HepG2 (cell line): ENCODE measurements at regions not wholly inside any gene's neighbourhood (a gene's known extent, or its start where the extent isn't known, plus 50 kb on each side); places are given as distances from the start of the nearest gene placed in this dataset.

Source experiments
- ETS1 ChIP-seq: sonication (generic); formaldehyde crosslinking; IDR thresholded peaks from 2 replicates; pipeline ENCODE4 v1.4.0; 2020; ENCODE audit warnings: missing genetic modification reagents
- GFI1 ChIP-seq: sonication (generic); formaldehyde crosslinking; IDR thresholded peaks from 2 replicates; pipeline ENCODE4 v1.5.0; 2020; ENCODE audit warnings: missing genetic modification reagents, mild to moderate bottlenecking, borderline replicate concordance
- MBNL3 ChIP-seq: fragments of 250-450 bp; sonication (Bioruptor Pico); conservative IDR thresholded peaks from 2 replicates; pipeline ENCODE4 v1.8.0; 2022; ENCODE audit warnings: mild to moderate bottlenecking, inconsistent platforms
- REL ChIP-seq: sonication (generic); formaldehyde crosslinking; conservative IDR thresholded peaks from 2 replicates; pipeline ENCODE4 v1.8.0; 2022; ENCODE audit warnings: mild to moderate bottlenecking, missing genetic modification reagents, moderate library complexity
- ZBTB2 ChIP-seq: sonication (generic); formaldehyde crosslinking; IDR thresholded peaks from 2 replicates; pipeline ENCODE4 v1.8.0; 2022; ENCODE audit warnings: low read depth, missing genetic modification reagents
- ZNF629 ChIP-seq: sonication (generic); formaldehyde crosslinking; conservative IDR thresholded peaks from 2 replicates; pipeline ENCODE4 v1.5.0; 2020; ENCODE audit warnings: missing genetic modification reagents
- TF ChIP-seq, protein P1 (sequence below): sonication (generic); formaldehyde crosslinking; IDR thresholded peaks from 2 replicates; pipeline ENCODE4 v1.5.0; 2020; ENCODE audit warnings: mild to moderate bottlenecking, missing genetic modification reagents, borderline replicate concordance

DNA sequence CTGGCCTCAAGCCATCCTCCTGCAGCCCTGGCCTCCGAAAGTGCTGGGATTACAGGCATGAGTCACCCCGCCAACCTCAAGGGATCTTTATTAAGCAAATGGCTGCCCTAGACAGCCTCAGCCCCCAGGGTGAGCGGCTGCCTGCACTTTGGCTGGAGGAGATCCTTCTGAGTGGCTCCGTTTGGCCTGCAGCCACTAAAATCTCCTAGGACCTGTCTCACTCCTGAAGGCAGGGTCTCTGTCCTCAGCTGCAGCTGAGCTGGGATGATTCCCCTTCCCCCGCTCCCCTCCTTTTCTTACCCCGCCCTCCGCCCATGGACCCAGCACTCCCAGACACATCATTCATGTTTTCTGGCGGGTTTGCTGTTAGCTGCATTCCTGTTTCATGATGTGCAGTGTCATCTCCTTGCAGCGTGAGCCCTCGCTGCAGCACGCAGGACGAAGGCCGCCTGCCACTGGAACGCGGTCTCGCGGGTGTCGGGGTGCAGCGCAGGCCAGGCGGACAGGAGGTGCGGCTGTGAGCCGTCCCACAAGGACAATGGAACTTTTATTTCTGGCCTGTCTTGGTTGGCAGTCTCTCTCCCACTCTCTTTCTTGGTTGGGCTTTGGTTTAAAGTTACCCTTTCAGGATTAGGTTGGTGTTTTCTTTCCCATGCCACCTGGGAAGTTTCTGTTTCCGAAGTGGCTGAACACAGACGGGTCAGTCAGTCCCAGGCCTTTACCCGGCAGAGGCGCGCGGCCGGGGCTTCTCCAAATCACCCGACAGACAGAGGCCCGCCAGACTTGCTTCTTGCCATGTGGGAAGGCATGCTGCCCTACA lies 137.1 kb downstream of the FOXD1 start (continued):
- no peak for TF ChIP-seq MBNL3
- TF ChIP-seq ZNF629 (CRISPR knock-in tag) = no peak
- no peak for TF ChIP-seq REL (CRISPR knock-in tag)
- TF ChIP-seq, protein P1, sequence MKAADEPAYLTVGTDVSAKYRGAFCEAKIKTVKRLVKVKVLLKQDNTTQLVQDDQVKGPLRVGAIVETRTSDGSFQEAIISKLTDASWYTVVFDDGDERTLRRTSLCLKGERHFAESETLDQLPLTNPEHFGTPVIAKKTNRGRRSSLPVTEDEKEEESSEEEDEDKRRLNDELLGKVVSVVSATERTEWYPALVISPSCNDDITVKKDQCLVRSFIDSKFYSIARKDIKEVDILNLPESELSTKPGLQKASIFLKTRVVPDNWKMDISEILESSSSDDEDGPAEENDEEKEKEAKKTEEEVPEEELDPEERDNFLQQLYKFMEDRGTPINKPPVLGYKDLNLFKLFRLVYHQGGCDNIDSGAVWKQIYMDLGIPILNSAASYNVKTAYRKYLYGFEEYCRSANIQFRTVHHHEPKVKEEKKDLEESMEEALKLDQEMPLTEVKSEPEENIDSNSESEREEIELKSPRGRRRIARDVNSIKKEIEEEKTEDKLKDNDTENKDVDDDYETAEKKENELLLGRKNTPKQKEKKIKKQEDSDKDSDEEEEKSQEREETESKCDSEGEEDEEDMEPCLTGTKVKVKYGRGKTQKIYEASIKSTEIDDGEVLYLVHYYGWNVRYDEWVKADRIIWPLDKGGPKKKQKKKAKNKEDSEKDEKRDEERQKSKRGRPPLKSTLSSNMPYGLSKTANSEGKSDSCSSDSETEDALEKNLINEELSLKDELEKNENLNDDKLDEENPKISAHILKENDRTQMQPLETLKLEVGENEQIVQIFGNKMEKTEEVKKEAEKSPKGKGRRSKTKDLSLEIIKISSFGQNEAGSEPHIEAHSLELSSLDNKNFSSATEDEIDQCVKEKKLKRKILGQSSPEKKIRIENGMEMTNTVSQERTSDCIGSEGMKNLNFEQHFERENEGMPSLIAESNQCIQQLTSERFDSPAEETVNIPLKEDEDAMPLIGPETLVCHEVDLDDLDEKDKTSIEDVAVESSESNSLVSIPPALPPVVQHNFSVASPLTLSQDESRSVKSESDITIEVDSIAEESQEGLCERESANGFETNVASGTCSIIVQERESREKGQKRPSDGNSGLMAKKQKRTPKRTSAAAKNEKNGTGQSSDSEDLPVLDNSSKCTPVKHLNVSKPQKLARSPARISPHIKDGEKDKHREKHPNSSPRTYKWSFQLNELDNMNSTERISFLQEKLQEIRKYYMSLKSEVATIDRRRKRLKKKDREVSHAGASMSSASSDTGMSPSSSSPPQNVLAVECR = no peak
- no peak for TF ChIP-seq ZBTB2 (CRISPR knock-in tag)
- TF ChIP-seq ETS1 (CRISPR knock-in tag) = no peak
- TF ChIP-seq GFI1 (CRISPR knock-in tag) = no peak
